ENCODE measurements at regions not wholly inside any gene's neighbourhood (a gene's known extent, or its start where the extent isn't known, plus 50 kb on each side); places are given as distances from the start of the nearest gene placed in this dataset.
"Not testable (repeated sequence)": the region's sequence is repeated elsewhere in the genome, so short reads cannot be mapped to it uniquely, and the experiment has no call there.

DNA sequence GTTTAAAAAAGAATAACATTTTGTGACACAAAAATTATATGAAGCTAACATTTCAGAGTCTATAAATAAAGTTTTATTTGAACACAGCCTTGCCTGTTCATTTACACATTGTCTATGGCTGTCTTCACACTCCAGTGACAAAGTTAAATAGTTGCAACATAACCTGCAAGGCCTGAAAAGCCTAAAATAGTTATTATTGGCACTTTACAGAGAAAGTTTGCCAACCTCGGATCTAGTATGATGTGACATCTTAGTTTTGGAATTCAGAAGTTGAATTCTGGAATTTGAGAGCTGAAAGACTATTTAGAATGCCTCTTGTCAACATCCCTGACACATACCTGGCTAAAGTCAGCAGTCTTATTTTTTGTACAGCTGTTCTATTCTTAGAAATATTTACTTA is 68.3 kb downstream of the DYRK2 start:
- DNase-seq, result peak; percentile 70

GRCh38 chr12:67719303-67719702 is 70.8 kb downstream of the DYRK2 start:
- DNase-seq, result not testable (repeated sequence)

- peak; percentile 92 for DNase-seq
These were observed 71.9 kb downstream of the DYRK2 start for GRCh38 chr12:67720351-67720856.

- DNase-seq, result no peak
These were observed 72.7 kb downstream of the DYRK2 start for GRCh38 chr12:67721248-67721647.

DNA sequence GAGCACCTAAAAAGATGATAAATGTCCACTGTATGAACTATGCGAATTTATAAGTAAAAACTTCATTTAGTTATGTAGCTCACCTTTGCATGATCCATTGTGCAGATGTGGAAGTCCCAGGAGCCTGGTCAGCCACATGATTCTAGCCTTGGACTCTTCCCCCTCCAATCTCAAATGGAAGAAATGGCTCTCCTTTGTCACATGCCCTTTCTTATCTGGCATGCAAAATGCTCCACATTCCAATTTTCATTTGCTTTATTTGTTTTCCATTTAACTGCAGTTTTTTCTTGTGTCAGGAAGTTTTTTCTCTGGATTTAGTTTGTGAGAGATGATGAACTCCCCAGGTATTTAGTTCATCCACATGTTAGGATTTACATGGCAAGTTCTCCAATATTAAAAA is 73.8 kb downstream of the DYRK2 start:
- no peak for DNase-seq

GRCh38 chr12:67726868-67727267 is 78.3 kb downstream of the DYRK2 start:
- no peak for DNase-seq

GRCh38 chr12:67727702-67728666 is 79.4 kb downstream of the DYRK2 start:
- no peak for DNase-seq

DNA sequence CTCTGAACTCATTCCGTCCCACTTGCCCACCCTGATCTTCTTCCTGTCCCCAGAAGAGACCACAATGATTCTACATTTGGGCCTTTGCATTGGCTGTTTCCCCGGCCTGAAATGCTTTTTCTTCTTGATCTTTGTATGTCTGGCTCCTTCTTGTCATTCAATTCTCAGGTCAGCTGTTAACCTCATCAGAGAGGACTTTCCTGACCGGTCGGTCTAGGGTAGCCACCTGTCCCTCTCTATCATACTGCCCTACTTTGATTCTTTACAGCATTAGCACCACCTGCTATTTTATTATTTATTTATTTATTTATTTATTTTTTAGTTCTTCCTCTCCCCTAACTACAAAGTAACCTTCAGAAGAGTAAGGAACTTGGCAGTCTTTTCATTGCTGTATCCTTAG is 84.3 kb downstream of the DYRK2 start:
- no peak for DNase-seq

GRCh38 chr12:67735868-67736267 is 87.3 kb downstream of the DYRK2 start:
- no peak for DNase-seq

DNA sequence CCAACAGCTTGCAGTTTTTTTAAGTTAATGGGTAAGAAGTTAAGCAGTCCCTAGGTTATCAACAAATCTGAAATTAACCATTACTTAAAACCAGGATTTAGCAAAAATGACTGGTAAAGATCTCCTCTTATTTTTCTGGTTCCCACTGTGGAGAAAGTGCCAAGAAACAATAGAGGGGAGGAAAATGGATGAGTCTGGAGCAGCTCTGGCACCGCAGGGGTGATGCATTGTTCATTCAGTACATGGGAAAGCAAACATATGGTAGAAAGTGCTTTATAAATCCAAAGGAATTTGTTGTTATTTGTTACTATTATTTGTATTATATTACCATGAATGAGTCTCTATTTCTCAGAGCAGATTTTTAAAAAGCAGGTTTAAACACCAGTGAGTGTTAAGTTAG is 92.2 kb downstream of the DYRK2 start:
- no peak for DNase-seq

GRCh38 chr12:67741270-67741669 is 92.7 kb downstream of the DYRK2 start:
- DNase-seq, result peak; percentile 74

DNA sequence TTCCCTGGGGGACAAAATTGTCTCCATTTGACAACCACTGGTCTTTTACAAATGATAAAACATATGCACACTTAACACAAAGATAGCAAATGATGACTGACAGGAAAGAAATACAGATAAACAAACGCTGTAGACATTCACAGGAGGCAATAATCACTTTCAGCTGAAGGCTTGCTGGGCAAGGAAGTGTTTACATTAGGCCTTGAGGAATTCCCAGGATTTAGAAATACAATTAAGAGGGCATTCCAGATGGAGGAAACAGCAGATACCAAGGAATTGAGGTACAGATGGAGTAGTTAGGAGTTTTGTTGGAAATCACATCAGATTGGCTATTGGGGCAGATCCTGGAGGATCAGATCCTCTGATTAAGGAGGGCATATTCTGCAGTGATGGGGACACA is 93.9 kb downstream of the DYRK2 start:
- peak; percentile 71 for DNase-seq

- DNase-seq, result peak; percentile 50
These were observed 99.6 kb downstream of the DYRK2 start for GRCh38 chr12:67747869-67748742.

- peak; percentile 8 for DNase-seq
These were observed 100.1 kb downstream of the DYRK2 start for GRCh38 chr12:67748743-67749040.

- DNase-seq, result no peak
These were observed 102.1 kb downstream of the DYRK2 start for GRCh38 chr12:67750513-67751183.

DNA sequence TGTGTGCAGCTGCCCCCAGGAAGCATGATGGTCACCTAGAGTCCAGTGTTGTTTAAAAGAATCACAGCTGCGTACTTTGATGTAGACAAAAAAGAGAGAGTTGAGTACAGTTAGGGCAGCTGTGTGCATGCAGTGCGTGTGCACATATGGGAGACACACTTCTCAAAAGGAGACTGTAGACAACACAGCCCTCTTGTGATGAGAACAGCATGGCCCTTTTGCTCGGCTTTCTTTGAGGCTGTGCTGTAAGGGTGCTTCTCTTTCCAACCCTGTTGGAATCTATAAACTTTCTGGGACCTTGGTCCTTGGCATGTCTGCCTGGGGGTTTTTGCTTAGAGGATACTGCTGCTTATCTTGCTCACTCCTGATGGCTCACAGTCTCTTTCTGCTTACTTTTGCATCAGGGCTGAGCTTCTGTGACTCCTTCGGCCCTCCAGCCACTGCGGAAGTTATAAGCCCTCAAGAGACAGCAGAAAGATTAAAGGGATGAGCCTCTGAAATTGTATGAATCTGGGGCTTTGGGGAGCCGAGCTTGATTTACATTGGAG is 102.9 kb downstream of the DYRK2 start:
- DNase-seq, result peak; percentile 46

DNA sequence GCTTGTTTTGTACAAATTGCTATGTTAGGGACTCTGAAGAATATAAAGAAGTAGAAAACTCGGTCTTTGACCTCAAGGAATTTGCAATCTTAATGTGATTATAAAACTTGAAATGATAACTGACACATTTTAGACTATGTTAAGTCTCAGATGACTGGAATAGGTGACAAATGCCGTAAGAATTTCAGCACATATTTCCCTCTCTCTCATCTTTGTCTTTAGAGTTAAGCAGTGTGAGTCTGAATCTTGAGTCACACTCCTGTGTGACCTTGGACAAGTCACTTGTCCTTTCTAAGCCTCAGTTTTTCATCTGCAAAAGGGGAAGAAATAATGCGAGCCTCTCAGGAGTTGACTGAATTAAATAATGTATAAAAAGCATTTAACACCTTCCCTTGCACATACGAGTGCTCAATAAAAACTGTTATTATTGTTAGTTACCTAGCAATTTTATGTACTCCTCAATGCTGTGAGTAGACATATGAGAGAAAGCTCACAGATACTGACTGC is 103.7 kb downstream of the DYRK2 start:
- DNase-seq, result peak; percentile 70

DNA sequence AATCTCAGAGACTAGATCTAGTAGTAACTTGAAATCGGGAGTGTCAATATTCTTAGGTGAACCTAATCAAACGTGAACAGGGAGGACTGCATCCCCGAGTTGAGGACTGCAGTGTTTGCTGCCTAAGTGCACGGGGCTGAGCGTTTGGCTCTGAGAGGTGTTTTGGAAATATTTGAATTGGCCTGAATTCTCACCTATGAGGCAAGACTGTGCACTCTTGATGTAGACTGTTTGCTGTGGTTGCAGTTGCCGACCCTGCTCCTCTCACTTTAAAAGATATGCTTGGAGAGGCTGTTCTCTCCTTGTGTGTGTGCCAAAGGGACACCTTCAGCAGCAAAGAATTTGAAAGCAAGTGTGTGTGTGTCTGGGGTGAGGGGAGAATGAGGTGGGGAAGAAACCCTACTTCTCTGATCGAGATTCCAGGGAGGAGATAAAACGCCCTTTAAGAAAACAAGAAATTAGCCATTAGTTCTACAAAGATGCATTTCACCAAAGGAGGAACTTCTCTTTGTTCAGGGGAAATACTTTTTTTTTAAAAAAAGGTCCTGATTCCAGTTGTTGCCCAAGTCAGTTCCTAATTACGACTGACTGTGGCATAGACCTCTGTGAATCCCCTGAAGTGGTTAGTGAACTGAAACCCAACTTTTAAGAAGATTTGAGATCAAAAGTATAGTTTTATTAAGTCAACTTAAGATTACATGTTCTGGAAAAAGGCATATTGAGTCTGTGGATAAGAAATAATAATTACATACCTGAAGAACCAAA is 106.6 kb downstream of the DYRK2 start:
- no peak for DNase-seq

- DNase-seq, result no peak
These were observed 109.1 kb downstream of the DYRK2 start for GRCh38 chr12:67757651-67758050.

GRCh38 chr12:67758119-67758518 is 109.6 kb downstream of the DYRK2 start:
- DNase-seq, result no peak

DNA sequence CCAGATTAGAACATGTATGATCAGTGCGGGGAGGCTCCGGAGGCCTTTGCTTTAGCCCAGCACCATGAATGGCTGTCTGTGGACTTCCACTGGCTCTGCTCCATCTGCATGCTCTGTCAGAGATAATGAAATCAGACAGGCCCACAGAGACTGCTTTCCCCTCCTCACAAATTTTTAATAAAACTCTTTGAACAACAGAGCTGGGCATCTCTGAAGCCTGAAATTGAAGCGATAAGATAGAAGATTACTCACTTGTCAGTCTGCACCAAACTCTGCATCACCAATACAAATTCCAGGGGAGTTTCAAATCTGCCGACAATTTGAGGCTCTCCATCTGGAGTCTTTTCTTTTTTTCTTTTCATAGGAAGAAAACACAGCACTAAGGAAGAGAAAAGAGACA is 110.0 kb downstream of the DYRK2 start:
- DNase-seq, result no peak

- no peak for DNase-seq
These were observed 111.3 kb downstream of the DYRK2 start for GRCh38 chr12:67759829-67760228.
